Transverse colon (tissue), 4 donors: ENCODE measurements at regions not wholly inside any gene's neighbourhood (a gene's known extent, or its start where the extent isn't known, plus 50 kb on each side); places are given as distances from the start of the nearest gene placed in this dataset.
"Not testable (repeated sequence)": the region's sequence is repeated elsewhere in the genome, so short reads cannot be mapped to it uniquely, and the experiment has no call there.

Experiments used
- DNase-seq: peaks from one replicate; pipeline ENCODE4 v3.0.0-alpha.2; 2019
- H3K27ac ChIP-seq, 4 donors: fragments of 200-600 bp; sonication (generic); 2 replicates each; pipeline ENCODE4 v1.5.1; 2016 to 2018; ENCODE audit warnings: inconsistent platforms in 4 of 4
- H3K27me3 ChIP-seq: fragments of 200-600 bp; sonication (generic); 2 replicates; pipeline ENCODE4 v1.5.1; 2017; ENCODE audit warnings: inconsistent platforms
- H3K36me3 ChIP-seq, 4 donors: fragments of 200-600 bp; sonication (generic); 2 replicates each; pipeline ENCODE4 v1.5.1; 2017 to 2019; ENCODE audit warnings: inconsistent platforms in 4 of 4
- H3K4me1 ChIP-seq, 4 donors: fragments of 200-600 bp; sonication (generic); 2 replicates each; pipeline ENCODE4 v1.5.1; 2017 to 2020; ENCODE audit warnings: inconsistent platforms in 4 of 4
- H3K4me3 ChIP-seq, 4 donors: fragments of 200-600 bp; sonication (generic); 1 replicate in 1 of 4; 2 replicates in 3 of 4; pipeline versions ENCODE4 v1.5.1 to v1.6.1; 2017 to 2019; ENCODE audit warnings: inconsistent platforms in 4 of 4
- H3K9me3 ChIP-seq, 2 donors: fragments of 200-600 bp; sonication (generic); 2 replicates each; pipeline ENCODE4 v1.5.1; 2017 to 2019; ENCODE audit warnings: inconsistent platforms in 2 of 2
- CTCF ChIP-seq, 5 experiments: fragments of 200-600 bp in 3 of 5; fragments of 450-650 bp in 2 of 5; sonication (generic) in 3 of 5; IDR thresholded peaks; 1 replicate in 2 of 5; 2 replicates in 3 of 5; pipeline ENCODE4 v1.5.1; 2016 to 2017; ENCODE audit warnings: antibody characterized with exemption in 5 of 5, inconsistent platforms in 3 of 5, mild to moderate bottlenecking in 2 of 5, moderate library complexity in 1 of 5
- EP300 ChIP-seq: sonication (generic); formaldehyde crosslinking; IDR thresholded peaks from one replicate; pipeline ENCODE4 v1.6.1; 2017; ENCODE audit warnings: antibody characterized with exemption, low read depth
- POLR2A ChIP-seq: fragments of 450-650 bp; IDR thresholded peaks from one replicate; pipeline ENCODE4 v1.6.1; 2016; ENCODE audit warnings: antibody characterized with exemption, mild to moderate bottlenecking, moderate library complexity
- POLR2AphosphoS5 ChIP-seq, 3 donors: sonication (generic); formaldehyde crosslinking; IDR thresholded peaks; one replicate each; pipeline ENCODE4 v1.6.1; 2016; ENCODE audit warnings: antibody characterized with exemption in 3 of 3
- WGBS, 2 donors: methylation state at CpG; one replicate each; pipeline ENCODE4 v1.1.5; 2018; ENCODE audit warnings: low coverage in 1 of 2; 5-methylcytosine and 5-hydroxymethylcytosine counted together
- in situ Hi-C, 4 donors: fragments of 200-750 bp; cut with MboI; loops; one replicate each; pipeline versions ENCODE4 v1.15.0 to v1.15.1; 2017; ENCODE audit warnings: low sequenced_read_pairs in 3 of 4, low pct_ligation_motif_present in 1 of 4, low pct_unique_long_range_greater_than_20kb in 1 of 4
- intact Hi-C: fragments of 100-400 bp; cut with DNase I; formaldehyde crosslinking; loops from one replicate; pipeline ENCODE4 v1.15.1; 2023; ENCODE audit warnings: low total_unique reads

GRCh38 chr11:128151338-128151737 lies 436.0 kb downstream of the ETS1 start:
- in situ Hi-C loops (loop anchor here in 1 of 4 donors (10.0 kb wide), 1 partner anchor 117 kb away; no protein-coding TSS in a partner anchor), intact Hi-C loops (no loop called here)
- Histone ChIP-seq H3K27me3 (no peaks in the 10 kb centered on the region), H3K36me3 (no peaks in the 10 kb centered on the region), H3K4me3 (no peak overlapping the region), H3K4me1 (peaks cover 0 to 10% (median 0%) of the 10 kb centered on the region in 4 donors), H3K27ac (no peak overlapping the region), H3K9me3 (no peaks in the 10 kb centered on the region)
- no peak for DNase-seq
- TF ChIP-seq CTCF (IDR thresholded peaks at IDR 0.05) (no peak), EP300 (no peak), POLR2AphosphoS5 (IDR thresholded peaks at IDR 0.05) (no peak), POLR2A (no peak)
- WGBS, 2 donors, result 100% methylated on average over 1 to 2 of the region's 2 CpGs

GRCh38 chr11:128148208-128148607 lies 439.1 kb downstream of the ETS1 start:
- in situ Hi-C loops (no loop called here), intact Hi-C loops (no loop called here)
- no peak for TF ChIP-seq EP300
- TF ChIP-seq POLR2AphosphoS5 (IDR thresholded peaks at IDR 0.05), result no peak
- TF ChIP-seq POLR2A, result no peak
- no peak for TF ChIP-seq CTCF (IDR thresholded peaks at IDR 0.05)
- WGBS, 2 donors, result 92 to 94% methylated on average over 2 to 6 of the region's 6 CpGs
- no peaks in the 10 kb centered on the region for H3K27me3 ChIP-seq
- H3K36me3 ChIP-seq, result no peaks in the 10 kb centered on the region
- H3K27ac ChIP-seq, result no peak overlapping the region
- no peak for DNase-seq
- no peak overlapping the region for H3K4me3 ChIP-seq
- H3K4me1 ChIP-seq, result peaks cover 0 to 12% (median 0%) of the 10 kb centered on the region in 4 donors
- H3K9me3 ChIP-seq, result no peaks in the 10 kb centered on the region

- Histone ChIP-seq H3K4me3 (no peak overlapping the region), H3K4me1 (peaks cover 0 to 12% (median 0%) of the 10 kb centered on the region in 4 donors), H3K36me3 (no peaks in the 10 kb centered on the region), H3K9me3 (no peaks in the 10 kb centered on the region), H3K27ac (no peak overlapping the region), H3K27me3 (no peaks in the 10 kb centered on the region)
- in situ Hi-C loops (no loop called here), intact Hi-C loops (no loop called here)
- 11 to 34% methylated on average over 5 of the region's 5 CpGs for WGBS, 2 donors
- no peak for DNase-seq
- TF ChIP-seq CTCF (IDR thresholded peaks at IDR 0.05), result no peak
These were observed 440.3 kb downstream of the ETS1 start for GRCh38 chr11:128146926-128147605.

- not testable (repeated sequence) for H3K27me3 ChIP-seq
These were observed 447.1 kb downstream of the ETS1 start for GRCh38 chr11:128140293-128140692.

GRCh38 chr11:128135451-128135850 lies 451.9 kb downstream of the ETS1 start:
- H3K27me3 ChIP-seq, result no peaks in the 10 kb centered on the region
- intact Hi-C loops (no loop called here), in situ Hi-C loops (no loop called here)
- no peak overlapping the region for H3K27ac ChIP-seq
- no peak for DNase-seq
- no peak for TF ChIP-seq EP300
- TF ChIP-seq CTCF (IDR thresholded peaks at IDR 0.05), result no peak
- TF ChIP-seq POLR2AphosphoS5 (IDR thresholded peaks at IDR 0.05), result no peak
- TF ChIP-seq POLR2A, result no peak
- 72 to 88% methylated on average over 1 to 2 of the region's 2 CpGs for WGBS, 2 donors
- no peaks in the 10 kb centered on the region for H3K4me1 ChIP-seq
- H3K36me3 ChIP-seq, result no peaks in the 10 kb centered on the region
- H3K9me3 ChIP-seq, result no peaks in the 10 kb centered on the region
- no peak overlapping the region for H3K4me3 ChIP-seq

More at GRCh38 chr11:128140293-128140692, 447.1 kb downstream of the ETS1 start:
- H3K36me3 ChIP-seq, DNase-seq, H3K4me3 ChIP-seq, H3K4me1 ChIP-seq, intact Hi-C loops, H3K9me3 ChIP-seq, in situ Hi-C loops, H3K27ac ChIP-seq: not testable (repeated sequence)
- 100% methylated on average over 3 of the region's 6 CpGs; no CpG with 5 or more reads in 1 of the 2 donors for WGBS, 2 donors
